ENCODE measurements at regions not wholly inside any gene's neighbourhood (a gene's known extent, or its start where the extent isn't known, plus 50 kb on each side); places are given as distances from the start of the nearest gene placed in this dataset.

DNA sequence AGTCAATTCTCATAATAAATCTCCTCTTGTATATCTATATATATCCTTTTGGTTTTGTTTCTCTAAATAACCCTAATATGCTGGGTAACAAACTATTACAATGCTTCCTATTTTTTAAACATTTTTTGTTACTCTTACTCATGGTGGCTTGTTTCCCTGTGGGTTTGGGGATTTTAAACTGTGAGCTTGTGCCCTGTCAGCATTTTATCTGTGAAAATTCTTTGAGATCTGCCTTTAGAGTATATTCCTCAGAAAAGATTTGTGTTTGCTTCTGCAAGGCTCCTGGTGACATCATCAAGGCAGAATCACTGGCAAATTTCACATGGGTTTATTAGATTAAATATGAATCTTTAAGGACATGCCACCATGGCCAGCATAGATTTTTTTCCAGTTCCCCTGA is 273.6 kb downstream of the LRFN2 start:
- Histone ChIP-seq H3K27ac (no peak overlapping the region), H3K9me3 (ENCODE audit: insufficient read depth, low read depth) (no peaks in the 10 kb centered on the region), H3F3A (ENCODE audit: insufficient read depth, low read depth) (no peaks in the 10 kb centered on the region), H3K4me1 (replicated peaks; ENCODE audit: insufficient read depth) (no peaks in the 10 kb centered on the region), H3K27me3 (ENCODE audit: insufficient read depth, low read depth) (peaks cover 29% of the 10 kb centered on the region), H4K20me1 (ENCODE audit: insufficient read depth) (no peaks in the 10 kb centered on the region), H3K36me3 (ENCODE audit: low read depth) (no peaks in the 10 kb centered on the region), H3K4me2 (no peak overlapping the region), H3K79me2 (ENCODE audit: low read depth) (no peaks in the 10 kb centered on the region), H3K4me3 (no peak overlapping the region), H3K9me2 (ENCODE audit: insufficient read depth) (no peaks in the 10 kb centered on the region), H2AFZ (no peak overlapping the region)
- ChIA-PET POLR2A (ENCODE audit: unreplicated experiment) (no interaction called here), CTCF (no interaction called here)
- TF ChIP-seq, protein P1, sequence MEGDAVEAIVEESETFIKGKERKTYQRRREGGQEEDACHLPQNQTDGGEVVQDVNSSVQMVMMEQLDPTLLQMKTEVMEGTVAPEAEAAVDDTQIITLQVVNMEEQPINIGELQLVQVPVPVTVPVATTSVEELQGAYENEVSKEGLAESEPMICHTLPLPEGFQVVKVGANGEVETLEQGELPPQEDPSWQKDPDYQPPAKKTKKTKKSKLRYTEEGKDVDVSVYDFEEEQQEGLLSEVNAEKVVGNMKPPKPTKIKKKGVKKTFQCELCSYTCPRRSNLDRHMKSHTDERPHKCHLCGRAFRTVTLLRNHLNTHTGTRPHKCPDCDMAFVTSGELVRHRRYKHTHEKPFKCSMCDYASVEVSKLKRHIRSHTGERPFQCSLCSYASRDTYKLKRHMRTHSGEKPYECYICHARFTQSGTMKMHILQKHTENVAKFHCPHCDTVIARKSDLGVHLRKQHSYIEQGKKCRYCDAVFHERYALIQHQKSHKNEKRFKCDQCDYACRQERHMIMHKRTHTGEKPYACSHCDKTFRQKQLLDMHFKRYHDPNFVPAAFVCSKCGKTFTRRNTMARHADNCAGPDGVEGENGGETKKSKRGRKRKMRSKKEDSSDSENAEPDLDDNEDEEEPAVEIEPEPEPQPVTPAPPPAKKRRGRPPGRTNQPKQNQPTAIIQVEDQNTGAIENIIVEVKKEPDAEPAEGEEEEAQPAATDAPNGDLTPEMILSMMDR (conservative IDR thresholded peaks at IDR 0.05) = no peak
- TF ChIP-seq EZH2 (IDR thresholded peaks at IDR 0.05; ENCODE audit: low read depth) = no peak
- intact Hi-C loops (cut with micrococcal nuclease; ENCODE audit: unreplicated experiment) = no loop called here
- BruUV-seq (replicated peaks) = no TSS peak
- no peak for DNase-seq

DNA sequence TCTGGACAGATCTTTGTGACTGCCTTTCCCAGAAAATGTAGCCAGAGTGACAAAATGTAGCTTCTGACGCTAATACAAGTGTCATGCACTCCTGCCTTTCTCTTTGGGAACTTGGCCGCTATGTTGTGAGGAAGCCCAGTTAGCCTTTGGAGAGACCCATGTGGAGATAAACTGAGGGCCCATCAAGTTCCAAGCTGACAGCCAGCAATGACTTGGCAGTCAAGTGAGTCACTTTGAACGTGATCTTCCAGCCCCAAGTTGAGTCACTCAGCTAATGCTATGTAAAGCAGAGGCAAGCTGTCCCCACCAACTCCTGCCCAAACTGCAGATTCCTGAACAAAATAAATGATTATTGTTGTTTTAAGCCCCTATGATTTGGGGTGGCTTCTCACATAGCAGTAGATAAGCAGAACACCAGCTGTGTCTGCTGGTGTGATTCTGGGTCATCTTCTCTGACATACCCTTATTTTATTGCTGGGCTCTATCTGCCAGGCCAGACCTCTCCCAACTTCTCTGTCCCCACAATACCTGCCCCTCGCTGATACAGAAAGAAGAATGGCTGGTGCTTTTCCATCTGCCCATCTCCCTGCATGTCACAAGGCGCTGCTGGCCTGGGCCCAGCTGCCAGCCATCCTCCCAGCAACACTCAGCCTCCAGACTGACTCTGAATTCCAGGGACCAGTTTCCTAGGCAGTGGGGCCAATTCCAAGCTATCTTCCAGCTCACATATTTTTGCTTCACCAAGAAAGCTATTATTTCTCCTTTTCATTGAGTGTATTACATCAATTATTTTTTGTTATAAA is 274.8 kb downstream of the LRFN2 start:
- POLR2A ChIA-PET (ENCODE audit: unreplicated experiment) = no interaction called here
- H3K4me3 ChIP-seq = no peak overlapping the region
- no peak for TF ChIP-seq EZH2 (IDR thresholded peaks at IDR 0.05; ENCODE audit: low read depth)
- TF ChIP-seq, protein P1 (conservative IDR thresholded peaks at IDR 0.05) = no peak
- no TSS peak for BruUV-seq (replicated peaks)
- H3K36me3 ChIP-seq (ENCODE audit: low read depth) = no peaks in the 10 kb centered on the region
- H3K27ac ChIP-seq = no peak overlapping the region
- H3K9me2 ChIP-seq (ENCODE audit: insufficient read depth) = no peaks in the 10 kb centered on the region
- peaks cover 26% of the 10 kb centered on the region for H3K27me3 ChIP-seq (ENCODE audit: insufficient read depth, low read depth)
- DNase-seq = no peak
- no peak overlapping the region for H2AFZ ChIP-seq
- CTCF ChIA-PET = no interaction called here
- intact Hi-C loops (cut with micrococcal nuclease; ENCODE audit: unreplicated experiment) = no loop called here
- H3K4me2 ChIP-seq = no peak overlapping the region
- no peaks in the 10 kb centered on the region for H3K4me1 ChIP-seq (replicated peaks; ENCODE audit: insufficient read depth)
- no peaks in the 10 kb centered on the region for H3F3A ChIP-seq (ENCODE audit: insufficient read depth, low read depth)
- H3K79me2 ChIP-seq (ENCODE audit: low read depth) = no peaks in the 10 kb centered on the region
- no peaks in the 10 kb centered on the region for H3K9me3 ChIP-seq (ENCODE audit: insufficient read depth, low read depth)
- no peaks in the 10 kb centered on the region for H4K20me1 ChIP-seq (ENCODE audit: insufficient read depth)

DNA sequence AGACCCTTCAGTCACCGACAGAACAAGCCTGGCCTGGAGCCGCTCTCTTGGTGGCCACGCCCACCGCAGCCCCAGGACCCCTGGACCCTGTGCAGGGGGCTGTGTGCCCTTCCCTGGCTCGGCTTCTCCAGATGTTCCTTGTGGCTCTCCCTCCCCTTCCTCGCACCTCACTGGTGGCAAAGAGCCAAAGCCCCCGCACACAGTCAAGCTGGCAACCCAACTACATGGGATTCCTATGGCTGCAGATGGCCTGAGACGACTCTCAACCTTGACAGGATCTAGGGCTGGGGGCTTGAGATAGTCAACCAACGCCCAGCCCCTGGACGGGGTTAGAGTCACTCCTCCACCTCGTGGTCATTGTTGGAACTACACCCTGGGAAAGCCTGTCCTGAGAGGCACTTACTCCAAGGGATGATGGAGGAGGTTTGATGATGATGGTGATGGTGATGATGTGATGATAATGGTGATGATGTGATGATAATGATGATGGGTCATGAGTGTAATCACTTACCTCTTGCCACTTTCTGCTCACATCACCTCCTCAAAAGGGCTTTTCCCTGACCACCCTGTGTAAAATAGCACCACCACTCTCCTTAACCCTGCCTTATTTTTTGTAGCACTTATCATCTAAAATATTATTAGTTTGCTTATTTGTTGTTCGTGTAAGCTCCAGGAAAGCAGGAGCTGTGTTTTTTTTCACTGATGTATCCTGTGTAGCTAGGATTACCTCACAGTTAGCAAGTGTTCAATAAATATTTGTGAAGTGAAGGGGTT is 278.4 kb downstream of the LRFN2 start:
- TF ChIP-seq, protein P1 (conservative IDR thresholded peaks at IDR 0.05) = peak; percentile 92
- no peak for TF ChIP-seq EZH2 (IDR thresholded peaks at IDR 0.05; ENCODE audit: low read depth)
- intact Hi-C loops (cut with micrococcal nuclease; ENCODE audit: unreplicated experiment) = loop anchor here (2.0 kb wide), 1 partner anchor 932 kb away; no protein-coding TSS in a partner anchor
- peak in 1 of 2 experiments; percentile 13 for DNase-seq
- no peaks in the 10 kb centered on the region for H3K79me2 ChIP-seq (ENCODE audit: low read depth)
- no peaks in the 10 kb centered on the region for H3K36me3 ChIP-seq (ENCODE audit: low read depth)
- no peaks in the 10 kb centered on the region for H3K4me1 ChIP-seq (replicated peaks; ENCODE audit: insufficient read depth)
- H3K27ac ChIP-seq = no peak overlapping the region
- no peaks in the 10 kb centered on the region for H3F3A ChIP-seq (ENCODE audit: insufficient read depth, low read depth)
- BruUV-seq (replicated peaks) = no TSS peak
- H3K9me3 ChIP-seq (ENCODE audit: insufficient read depth, low read depth) = no peaks in the 10 kb centered on the region
- H3K9me2 ChIP-seq (ENCODE audit: insufficient read depth) = no peaks in the 10 kb centered on the region
- H2AFZ ChIP-seq = no peak overlapping the region
- ChIA-PET POLR2A (ENCODE audit: unreplicated experiment) (no interaction called here), CTCF (no interaction called here)
- no peak overlapping the region for H3K4me2 ChIP-seq
- no peaks in the 10 kb centered on the region for H4K20me1 ChIP-seq (ENCODE audit: insufficient read depth)
- no peak overlapping the region for H3K4me3 ChIP-seq
- peaks cover 23% of the 10 kb centered on the region for H3K27me3 ChIP-seq (ENCODE audit: insufficient read depth, low read depth)
